ELR (cell line): ENCODE measurements at regions not wholly inside any gene's neighbourhood (a gene's known extent, or its start where the extent isn't known, plus 50 kb on each side); places are given as distances from the start of the nearest gene placed in this dataset.
"Not testable (repeated sequence)": the region's sequence is repeated elsewhere in the genome, so short reads cannot be mapped to it uniquely, and the experiment has no call there.

Experiments
- DNase-seq: peaks from one replicate; pipeline ENCODE4 v3.0.0-alpha.2; 2015; ENCODE audit warnings: low read depth

GRCh38 chr2:242108797-242109500 lies 239.4 kb downstream of the RTP5 start:
- DNase-seq, result not testable (repeated sequence)

GRCh38 chr2:242109819-242110218 lies 240.3 kb downstream of the RTP5 start:
- DNase-seq, result not testable (repeated sequence)

GRCh38 chr2:242111954-242112353 lies 242.4 kb downstream of the RTP5 start:
- not testable (repeated sequence) for DNase-seq

- not testable (repeated sequence) for DNase-seq
These were observed 244.0 kb downstream of the RTP5 start for GRCh38 chr2:242113492-242113891.

GRCh38 chr2:242116676-242117075 lies 247.1 kb downstream of the RTP5 start:
- DNase-seq, result not testable (repeated sequence)

GRCh38 chr2:242117305-242117704 lies 247.8 kb downstream of the RTP5 start:
- DNase-seq, result not testable (repeated sequence)

- not testable (repeated sequence) for DNase-seq
These were observed 250.2 kb downstream of the RTP5 start for GRCh38 chr2:242119682-242120081.

GRCh38 chr2:242130682-242131081 lies 261.2 kb downstream of the RTP5 start:
- not testable (repeated sequence) for DNase-seq

- not testable (repeated sequence) for DNase-seq
These were observed 290.4 kb downstream of the RTP5 start for GRCh38 chr2:242159921-242160320.

- DNase-seq, result not testable (repeated sequence)
These were observed 295.6 kb downstream of the RTP5 start for GRCh38 chr2:242165115-242165514.

- DNase-seq, result not testable (repeated sequence)
These were observed 301.8 kb downstream of the RTP5 start for GRCh38 chr2:242171290-242171689.
